ENCODE measurements at regions not wholly inside any gene's neighbourhood (a gene's known extent, or its start where the extent isn't known, plus 50 kb on each side); places are given as distances from the start of the nearest gene placed in this dataset.

- DNase-seq, result no peak
- intact Hi-C loops (cut with micrococcal nuclease), result no loop called here
- no peaks in the 10 kb centered on the region for H3K4me1 Mint-ChIP-seq (ENCODE audit: low read depth)
- H3K36me3 Mint-ChIP-seq, result no peaks in the 10 kb centered on the region
- ChIA-PET POLR2A (no interaction called here), CTCF (no interaction called here)
- no peak overlapping the region for H3K4me3 Mint-ChIP-seq
- H3K27me3 Mint-ChIP-seq, result peaks cover 7% of the 10 kb centered on the region
- H3K9me3 Mint-ChIP-seq, result peaks cover 3% of the 10 kb centered on the region
- H3K27ac Mint-ChIP-seq, result no peak overlapping the region
Observed at GRCh38 chr3:193086681-193087080, 154.3 kb upstream of the PLAAT1 start.

- peaks cover under 1% of the 10 kb centered on the region for H3K9me3 Mint-ChIP-seq
- CTCF ChIA-PET, result no interaction called here
- intact Hi-C loops (cut with micrococcal nuclease), result no loop called here
- H3K4me3 Mint-ChIP-seq, result no peak overlapping the region
- POLR2A ChIA-PET, result no interaction called here
- H3K4me1 Mint-ChIP-seq (ENCODE audit: low read depth), result no peaks in the 10 kb centered on the region
- no peak overlapping the region for H3K27ac Mint-ChIP-seq
- DNase-seq, result no peak
- no peaks in the 10 kb centered on the region for H3K36me3 Mint-ChIP-seq
- peaks cover 7% of the 10 kb centered on the region for H3K27me3 Mint-ChIP-seq
Observed at GRCh38 chr3:193087336-193087735, 153.7 kb upstream of the PLAAT1 start.

GRCh38 chr3:193095366-193095765 is 145.7 kb upstream of the PLAAT1 start:
- intact Hi-C loops (cut with micrococcal nuclease), result no loop called here
- no peak overlapping the region for H3K27ac Mint-ChIP-seq
- H3K36me3 Mint-ChIP-seq, result no peaks in the 10 kb centered on the region
- no peak for DNase-seq
- no peak overlapping the region for H3K4me3 Mint-ChIP-seq
- CTCF ChIA-PET, result no interaction called here
- no peaks in the 10 kb centered on the region for H3K4me1 Mint-ChIP-seq (ENCODE audit: low read depth)
- POLR2A ChIA-PET, result no interaction called here
- no peaks in the 10 kb centered on the region for H3K27me3 Mint-ChIP-seq
- H3K9me3 Mint-ChIP-seq, result peaks cover 3% of the 10 kb centered on the region

- intact Hi-C loops (cut with micrococcal nuclease), result no loop called here
- no peak for DNase-seq
- H3K4me3 Mint-ChIP-seq, result no peak overlapping the region
- H3K27ac Mint-ChIP-seq, result no peak overlapping the region
- CTCF ChIA-PET, result no interaction called here
- H3K4me1 Mint-ChIP-seq (ENCODE audit: low read depth), result no peaks in the 10 kb centered on the region
- H3K36me3 Mint-ChIP-seq, result no peaks in the 10 kb centered on the region
- H3K27me3 Mint-ChIP-seq, result no peaks in the 10 kb centered on the region
- peaks cover 10% of the 10 kb centered on the region for H3K9me3 Mint-ChIP-seq
- POLR2A ChIA-PET, result no interaction called here
Observed at GRCh38 chr3:193096076-193096475, 144.9 kb upstream of the PLAAT1 start.

GRCh38 chr3:193114431-193115340 is 126.3 kb upstream of the PLAAT1 start:
- Mint-ChIP-seq H3K9me3 (no peaks in the 10 kb centered on the region), H3K36me3 (no peaks in the 10 kb centered on the region), H3K27me3 (peaks cover 2% of the 10 kb centered on the region), H3K4me3 (no peak overlapping the region), H3K27ac (no peak overlapping the region), H3K4me1 (ENCODE audit: low read depth) (no peaks in the 10 kb centered on the region)
- POLR2A ChIA-PET, result no interaction called here
- intact Hi-C loops (cut with micrococcal nuclease), result no loop called here
- CTCF ChIA-PET, result no interaction called here
- DNase-seq, result no peak

- Mint-ChIP-seq H3K27ac (no peak overlapping the region), H3K36me3 (no peaks in the 10 kb centered on the region), H3K4me3 (no peak overlapping the region), H3K9me3 (no peaks in the 10 kb centered on the region), H3K27me3 (peaks cover 1% of the 10 kb centered on the region), H3K4me1 (ENCODE audit: low read depth) (no peaks in the 10 kb centered on the region)
- DNase-seq, result no peak
- intact Hi-C loops (cut with micrococcal nuclease), result no loop called here
- ChIA-PET POLR2A (no interaction called here), CTCF (interaction anchor here (0.6 kb wide), 1 partner anchor 195 kb away, joined by 3 read pairs; no protein-coding TSS in a partner anchor)
Observed at GRCh38 chr3:193116871-193117270, 124.2 kb upstream of the PLAAT1 start.

- Mint-ChIP-seq H3K36me3 (no peaks in the 10 kb centered on the region), H3K9me3 (no peaks in the 10 kb centered on the region), H3K27me3 (peaks cover 1% of the 10 kb centered on the region), H3K4me3 (no peak overlapping the region), H3K27ac (no peak overlapping the region), H3K4me1 (ENCODE audit: low read depth) (no peaks in the 10 kb centered on the region)
- POLR2A ChIA-PET, result no interaction called here
- CTCF ChIA-PET, result no interaction called here
- intact Hi-C loops (cut with micrococcal nuclease), result no loop called here
- no peak for DNase-seq
Observed at GRCh38 chr3:193118907-193119306, 122.1 kb upstream of the PLAAT1 start.

GRCh38 chr3:193119926-193120325 is 121.1 kb upstream of the PLAAT1 start:
- H3K36me3 Mint-ChIP-seq, result no peaks in the 10 kb centered on the region
- peaks cover 1% of the 10 kb centered on the region for H3K27me3 Mint-ChIP-seq
- POLR2A ChIA-PET, result no interaction called here
- no peak overlapping the region for H3K4me3 Mint-ChIP-seq
- H3K27ac Mint-ChIP-seq, result no peak overlapping the region
- CTCF ChIA-PET, result no interaction called here
- DNase-seq, result no peak
- no peaks in the 10 kb centered on the region for H3K4me1 Mint-ChIP-seq (ENCODE audit: low read depth)
- H3K9me3 Mint-ChIP-seq, result no peaks in the 10 kb centered on the region
- intact Hi-C loops (cut with micrococcal nuclease), result no loop called here

GRCh38 chr3:193124861-193125260 is 116.2 kb upstream of the PLAAT1 start:
- POLR2A ChIA-PET, result no interaction called here

GRCh38 chr3:193129607-193130006 is 111.4 kb upstream of the PLAAT1 start:
- intact Hi-C loops (cut with micrococcal nuclease), result no loop called here
- ChIA-PET CTCF (interaction anchor here (1.3 kb wide), 1 partner anchor 317 kb away, joined by 3 read pairs; no protein-coding TSS in a partner anchor), POLR2A (no interaction called here)
- H3K27ac Mint-ChIP-seq, result no peak overlapping the region
- no peak overlapping the region for H3K4me3 Mint-ChIP-seq
- no peaks in the 10 kb centered on the region for H3K4me1 Mint-ChIP-seq (ENCODE audit: low read depth)
- no peaks in the 10 kb centered on the region for H3K36me3 Mint-ChIP-seq
- DNase-seq, result no peak
- peaks cover 18% of the 10 kb centered on the region for H3K27me3 Mint-ChIP-seq
- no peaks in the 10 kb centered on the region for H3K9me3 Mint-ChIP-seq

More at GRCh38 chr3:193124861-193125260, 116.2 kb upstream of the PLAAT1 start:
- DNase-seq, result no peak
- Mint-ChIP-seq H3K4me3 (no peak overlapping the region), H3K4me1 (ENCODE audit: low read depth) (no peaks in the 10 kb centered on the region), H3K36me3 (no peaks in the 10 kb centered on the region), H3K27ac (no peak overlapping the region), H3K9me3 (no peaks in the 10 kb centered on the region), H3K27me3 (peaks cover 8% of the 10 kb centered on the region)
- intact Hi-C loops (cut with micrococcal nuclease), result no loop called here
- CTCF ChIA-PET, result no interaction called here

GRCh38 chr3:193130576-193130975 is 110.4 kb upstream of the PLAAT1 start:
- ChIA-PET POLR2A (no interaction called here), CTCF (interaction anchor here (1.3 kb wide), 1 partner anchor 318 kb away, joined by 3 read pairs; no protein-coding TSS in a partner anchor)
- H3K36me3 Mint-ChIP-seq, result no peaks in the 10 kb centered on the region
- H3K27me3 Mint-ChIP-seq, result peaks cover 18% of the 10 kb centered on the region
- H3K9me3 Mint-ChIP-seq, result no peaks in the 10 kb centered on the region
- no peaks in the 10 kb centered on the region for H3K4me1 Mint-ChIP-seq (ENCODE audit: low read depth)
- DNase-seq, result no peak
- H3K27ac Mint-ChIP-seq, result no peak overlapping the region
- intact Hi-C loops (cut with micrococcal nuclease), result no loop called here
- H3K4me3 Mint-ChIP-seq, result no peak overlapping the region

- Mint-ChIP-seq H3K36me3 (no peaks in the 10 kb centered on the region), H3K9me3 (no peaks in the 10 kb centered on the region), H3K4me1 (ENCODE audit: low read depth) (no peaks in the 10 kb centered on the region), H3K27ac (no peak overlapping the region), H3K27me3 (peaks cover 14% of the 10 kb centered on the region), H3K4me3 (no peak overlapping the region)
- no peak for DNase-seq
- ChIA-PET CTCF (no interaction called here), POLR2A (no interaction called here)
- intact Hi-C loops (cut with micrococcal nuclease), result no loop called here
Observed at GRCh38 chr3:193132241-193132640, 108.8 kb upstream of the PLAAT1 start.

GRCh38 chr3:193132964-193133363 is 108.1 kb upstream of the PLAAT1 start:
- Mint-ChIP-seq H3K27me3 (peaks cover 20% of the 10 kb centered on the region), H3K27ac (no peak overlapping the region), H3K4me1 (ENCODE audit: low read depth) (no peaks in the 10 kb centered on the region), H3K4me3 (no peak overlapping the region), H3K36me3 (no peaks in the 10 kb centered on the region), H3K9me3 (no peaks in the 10 kb centered on the region)
- ChIA-PET CTCF (no interaction called here), POLR2A (no interaction called here)
- intact Hi-C loops (cut with micrococcal nuclease), result no loop called here
- no peak for DNase-seq
